MM.1S (cell line): ENCODE measurements at regions not wholly inside any gene's neighbourhood (a gene's known extent, or its start where the extent isn't known, plus 50 kb on each side); places are given as distances from the start of the nearest gene placed in this dataset.

Experiments used
- DNase-seq: peaks from one replicate; pipeline ENCODE4 v3.0.0-alpha.2; 2015
- H2AFZ ChIP-seq: fragments of 300-600 bp; sonication (generic); 2 replicates; pipeline ENCODE4 v1.6.0; 2016; ENCODE audit warnings: antibody characterized with exemption, low read length
- H3F3A ChIP-seq: fragments of 300-600 bp; sonication (generic); 2 replicates; pipeline ENCODE4 v1.6.1; 2016; ENCODE audit warnings: mild to moderate bottlenecking, antibody characterized with exemption, low read length, moderate library complexity, mixed read lengths; ENCODE audit not compliant: insufficient read depth
- H3K27ac ChIP-seq: fragments of 300-600 bp; sonication (generic); 2 replicates; pipeline ENCODE4 v1.5.1; 2016; ENCODE audit warnings: mild to moderate bottlenecking, low read length
- H3K27me3 ChIP-seq: fragments of 300-600 bp; sonication (generic); replicated peaks from 2 replicates; pipeline ENCODE4 v1.6.0; 2016; ENCODE audit warnings: low read length; ENCODE audit not compliant: insufficient read depth
- H3K36me3 ChIP-seq: fragments of 300-600 bp; sonication (generic); replicated peaks from 2 replicates; pipeline ENCODE4 v1.6.1; 2016; ENCODE audit warnings: mild to moderate bottlenecking, low read length, mixed read lengths; ENCODE audit not compliant: insufficient read depth
- H3K4me1 ChIP-seq: fragments of 300-600 bp; sonication (generic); 2 replicates; pipeline ENCODE4 v1.6.1; 2016; ENCODE audit warnings: low read length, mixed read lengths
- H3K4me2 ChIP-seq: fragments of 300-600 bp; sonication (generic); 2 replicates; pipeline ENCODE4 v1.6.0; 2016; ENCODE audit warnings: low read depth, low read length
- H3K4me3 ChIP-seq: fragments of 300-600 bp; sonication (generic); 2 replicates; pipeline ENCODE4 v1.5.1; 2016; ENCODE audit warnings: low read length, mixed read lengths
- H3K79me2 ChIP-seq: fragments of 300-600 bp; sonication (generic); 2 replicates; pipeline ENCODE4 v1.6.1; 2016; ENCODE audit warnings: mixed run types, low read length, mixed read lengths
- H3K9ac ChIP-seq: fragments of 300-600 bp; sonication (generic); 2 replicates; pipeline ENCODE4 v1.6.1; 2016; ENCODE audit warnings: low read length, mixed read lengths
- H3K9me2 ChIP-seq: fragments of 300-600 bp; sonication (generic); replicated peaks from 2 replicates; pipeline ENCODE4 v1.6.1; 2016; ENCODE audit warnings: mild to moderate bottlenecking, low read length, mixed read lengths; ENCODE audit not compliant: insufficient read depth
- H3K9me3 ChIP-seq: fragments of 300-600 bp; sonication (generic); replicated peaks from 2 replicates; pipeline ENCODE4 v1.6.1; 2016; ENCODE audit warnings: mild to moderate bottlenecking, low read length, mixed read lengths; ENCODE audit not compliant: insufficient read depth
- H4K20me1 ChIP-seq: fragments of 300-600 bp; sonication (generic); 2 replicates; pipeline ENCODE4 v1.6.1; 2016; ENCODE audit warnings: mild to moderate bottlenecking, low read length, moderate library complexity, mixed read lengths; ENCODE audit not compliant: insufficient read depth
- EZH2 ChIP-seq: fragments of 300-600 bp; sonication (generic); optimal IDR thresholded peaks from 2 replicates; pipeline ENCODE3; 2017; ENCODE audit warnings: low read depth, mild to moderate bottlenecking, antibody characterized with exemption, low read length, mixed read lengths
- EZH2phosphoT487 ChIP-seq: fragments of 300-600 bp; sonication (generic); IDR thresholded peaks from 2 replicates; pipeline ENCODE4 v1.6.1; 2018; ENCODE audit warnings: antibody characterized with exemption, low read length
- TF ChIP-seq, protein P1 (sequence below): fragments of 300-600 bp; sonication (generic); IDR thresholded peaks from 2 replicates; pipeline ENCODE4 v1.5.1; 2016; ENCODE audit warnings: antibody characterized with exemption, low read length, mixed read lengths

DNA sequence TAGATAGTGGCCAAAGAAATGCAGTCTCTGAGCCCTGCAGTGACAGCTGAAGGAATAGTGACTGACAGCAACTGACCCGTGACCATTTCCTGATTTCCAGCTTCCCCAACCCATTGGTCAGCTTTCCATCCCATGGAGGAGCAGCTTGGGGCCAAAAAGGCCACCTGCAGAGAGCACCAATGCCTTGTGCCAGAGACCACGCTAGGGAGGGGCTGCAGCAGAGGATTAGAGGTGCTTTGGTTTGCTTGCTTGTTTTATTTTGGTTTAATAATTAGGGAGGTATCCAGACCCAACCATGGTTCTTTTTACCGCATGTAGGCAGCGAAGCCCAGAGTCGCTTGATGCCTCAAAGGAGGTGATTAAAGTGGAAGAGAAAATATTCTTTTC lies 61.3 kb upstream of the SIAH1 start:
- Histone ChIP-seq H3K9me3 (no peaks in the 10 kb centered on the region), H3K4me3 (no peak overlapping the region), H3K4me2 (no peak overlapping the region), H3F3A (no peaks in the 10 kb centered on the region), H3K9ac (no peak overlapping the region), H2AFZ (no peak overlapping the region), H3K79me2 (no peaks in the 10 kb centered on the region), H3K36me3 (no peaks in the 10 kb centered on the region), H3K4me1 (no peaks in the 10 kb centered on the region), H4K20me1 (no peaks in the 10 kb centered on the region), H3K27ac (no peak overlapping the region), H3K27me3 (no peaks in the 10 kb centered on the region), H3K9me2 (no peaks in the 10 kb centered on the region)
- TF ChIP-seq, protein P1, sequence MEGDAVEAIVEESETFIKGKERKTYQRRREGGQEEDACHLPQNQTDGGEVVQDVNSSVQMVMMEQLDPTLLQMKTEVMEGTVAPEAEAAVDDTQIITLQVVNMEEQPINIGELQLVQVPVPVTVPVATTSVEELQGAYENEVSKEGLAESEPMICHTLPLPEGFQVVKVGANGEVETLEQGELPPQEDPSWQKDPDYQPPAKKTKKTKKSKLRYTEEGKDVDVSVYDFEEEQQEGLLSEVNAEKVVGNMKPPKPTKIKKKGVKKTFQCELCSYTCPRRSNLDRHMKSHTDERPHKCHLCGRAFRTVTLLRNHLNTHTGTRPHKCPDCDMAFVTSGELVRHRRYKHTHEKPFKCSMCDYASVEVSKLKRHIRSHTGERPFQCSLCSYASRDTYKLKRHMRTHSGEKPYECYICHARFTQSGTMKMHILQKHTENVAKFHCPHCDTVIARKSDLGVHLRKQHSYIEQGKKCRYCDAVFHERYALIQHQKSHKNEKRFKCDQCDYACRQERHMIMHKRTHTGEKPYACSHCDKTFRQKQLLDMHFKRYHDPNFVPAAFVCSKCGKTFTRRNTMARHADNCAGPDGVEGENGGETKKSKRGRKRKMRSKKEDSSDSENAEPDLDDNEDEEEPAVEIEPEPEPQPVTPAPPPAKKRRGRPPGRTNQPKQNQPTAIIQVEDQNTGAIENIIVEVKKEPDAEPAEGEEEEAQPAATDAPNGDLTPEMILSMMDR = no peak
- TF ChIP-seq EZH2 (no peak), EZH2phosphoT487 (no peak)
- no peak for DNase-seq

GRCh38 chr16:48445782-48446533 lies 60.7 kb upstream of the SIAH1 start:
- Histone ChIP-seq H3K79me2 (no peaks in the 10 kb centered on the region), H2AFZ (no peak overlapping the region), H3K9ac (no peak overlapping the region), H3K36me3 (no peaks in the 10 kb centered on the region), H3F3A (no peaks in the 10 kb centered on the region), H3K4me3 (no peak overlapping the region), H3K27me3 (no peaks in the 10 kb centered on the region), H4K20me1 (no peaks in the 10 kb centered on the region), H3K4me2 (no peak overlapping the region), H3K4me1 (no peaks in the 10 kb centered on the region), H3K9me3 (no peaks in the 10 kb centered on the region), H3K9me2 (no peaks in the 10 kb centered on the region), H3K27ac (no peak overlapping the region)
- no peak for DNase-seq
- TF ChIP-seq EZH2phosphoT487 (no peak), EZH2 (no peak)
- TF ChIP-seq, protein P1 = no peak

GRCh38 chr16:48444574-48444973 lies 59.4 kb upstream of the SIAH1 start:
- Histone ChIP-seq H3K36me3 (no peaks in the 10 kb centered on the region), H3K4me1 (no peaks in the 10 kb centered on the region), H3K4me3 (no peak overlapping the region), H3K27me3 (no peaks in the 10 kb centered on the region), H3K9ac (no peak overlapping the region), H3K79me2 (no peaks in the 10 kb centered on the region), H3K27ac (no peak overlapping the region), H3K9me3 (no peaks in the 10 kb centered on the region), H2AFZ (no peak overlapping the region), H4K20me1 (no peaks in the 10 kb centered on the region), H3K9me2 (no peaks in the 10 kb centered on the region), H3K4me2 (no peak overlapping the region), H3F3A (no peaks in the 10 kb centered on the region)
- DNase-seq = no peak
- TF ChIP-seq, protein P1 = no peak
- TF ChIP-seq EZH2phosphoT487 = no peak
- TF ChIP-seq EZH2 = no peak
